Frontal cortex (tissue), 3 donors: ENCODE measurements at regions not wholly inside any gene's neighbourhood (a gene's known extent, or its start where the extent isn't known, plus 50 kb on each side); places are given as distances from the start of the nearest gene placed in this dataset.
"Not testable (repeated sequence)": the region's sequence is repeated elsewhere in the genome, so short reads cannot be mapped to it uniquely, and the experiment has no call there.

Source experiments
- DNase-seq, 2 donors: peaks; one replicate each; pipeline ENCODE4 v3.0.0; 2012; ENCODE audit warnings: low spot score in 2 of 2
- FAIRE-seq: peaks from 2 replicates; lab custom pipeline; 2012; peaks lifted over from hg19 to GRCh38; lab: Jason Lieb, UNC
- donor health status: control.
- donor health status: control.
- donor health status: control.

- not testable (repeated sequence) for DNase-seq
Measured at GRCh38 chr18:15164446-15164845, 416.5 kb downstream of the ANKRD30B start.

GRCh38 chr18:15165048-15165447 lies 417.1 kb downstream of the ANKRD30B start:
- no peak for DNase-seq
- FAIRE-seq, result no peak

More at GRCh38 chr18:15164446-15164845, 416.5 kb downstream of the ANKRD30B start:
- FAIRE-seq, result not testable (repeated sequence)

GRCh38 chr18:15193028-15193427 lies 445.1 kb downstream of the ANKRD30B start:
- DNase-seq, FAIRE-seq: not testable (repeated sequence)

- not testable (repeated sequence) for FAIRE-seq, DNase-seq
Measured at GRCh38 chr18:15193813-15194212, 445.8 kb downstream of the ANKRD30B start.

DNA sequence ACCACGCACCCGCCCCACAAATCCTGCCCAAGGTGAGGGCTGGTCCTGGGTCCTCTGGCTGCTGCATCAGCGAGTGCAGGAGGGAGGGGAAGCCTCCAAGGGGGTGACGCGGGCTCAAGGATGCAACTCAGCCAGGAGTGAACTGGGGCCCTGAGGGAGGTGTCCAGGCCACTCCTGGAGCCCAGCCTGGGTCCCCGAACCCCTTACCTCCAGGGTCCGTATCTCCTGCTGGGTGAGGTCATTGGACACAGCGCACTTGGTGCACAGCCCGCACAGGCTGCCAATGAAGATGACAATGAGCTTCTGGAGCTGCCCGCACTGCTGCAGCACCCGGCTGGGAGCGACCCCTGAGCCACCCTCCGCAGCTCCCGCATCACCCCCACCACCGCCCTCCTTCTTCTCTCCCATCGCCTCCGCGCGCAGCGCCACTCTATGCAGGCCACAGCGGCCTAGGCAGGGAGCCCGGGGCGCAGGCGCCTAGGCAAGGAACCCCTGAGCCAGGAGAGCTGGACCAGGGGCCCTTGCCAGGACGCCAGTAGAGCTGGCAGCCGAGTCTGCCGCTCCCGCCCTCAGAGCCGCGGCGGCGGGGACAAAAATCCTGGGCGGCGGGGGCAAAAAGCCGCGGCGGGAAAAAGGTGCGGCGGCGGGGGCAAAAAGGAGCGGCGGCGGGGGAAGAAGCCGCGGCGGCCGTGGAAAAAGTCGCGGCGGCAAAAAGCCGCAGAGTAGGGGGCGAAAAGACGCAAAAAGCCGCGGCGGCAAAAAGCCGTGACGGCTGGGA lies 449.6 kb downstream of the ANKRD30B start:
- FAIRE-seq, result not testable (repeated sequence)
- DNase-seq, result peak in 1 of 2 donors; percentile 10

GRCh38 chr18:15198116-15198389 lies 450.1 kb downstream of the ANKRD30B start:
- DNase-seq, result no peak
- FAIRE-seq, result no peak
